Calu3 (cell line): ENCODE measurements at regions not wholly inside any gene's neighbourhood (a gene's known extent, or its start where the extent isn't known, plus 50 kb on each side); places are given as distances from the start of the nearest gene placed in this dataset.

Source experiments
- BruUV-seq: library from RNA; stranded (reverse); fragments of 400-500 nt; replicated peaks from 2 replicates; lab custom pipeline; 2021; lab: Mats Ljungman, UMichigan
- CTCF ChIA-PET: fragments of 300-600 bp; sonication (Branson Sonifier 250); formaldehyde crosslinking; loops from one replicate; lab custom pipeline; 2022; ENCODE audit warnings: antibody characterized with exemption; lab: Charles Lee
- DNase-seq: peaks from one replicate; pipeline ENCODE4 v3.0.0; 2022
- H3K27ac Mint-ChIP-seq: one replicate; pipeline ENCODE4 v1.8.0; 2022; ENCODE audit warnings: mixed read lengths; ENCODE audit not compliant: unreplicated experiment
- H3K27me3 Mint-ChIP-seq: one replicate; pipeline ENCODE4 v1.8.0; 2022; ENCODE audit warnings: mixed read lengths; ENCODE audit not compliant: unreplicated experiment
- H3K36me3 Mint-ChIP-seq: one replicate; pipeline ENCODE4 v1.8.0; 2022; ENCODE audit warnings: mild to moderate bottlenecking, moderate library complexity, mixed read lengths; ENCODE audit not compliant: insufficient read depth, unreplicated experiment
- H3K4me1 Mint-ChIP-seq: one replicate; pipeline ENCODE4 v1.8.0; 2022; ENCODE audit warnings: mild to moderate bottlenecking, low read depth, mixed read lengths; ENCODE audit not compliant: unreplicated experiment
- H3K4me3 Mint-ChIP-seq: one replicate; pipeline ENCODE4 v1.8.0; 2022; ENCODE audit warnings: mild to moderate bottlenecking, low read depth, moderate library complexity, mixed read lengths; ENCODE audit not compliant: unreplicated experiment
- H3K9me3 Mint-ChIP-seq: one replicate; pipeline ENCODE4 v1.8.0; 2022; ENCODE audit warnings: low read depth, mixed read lengths; ENCODE audit not compliant: unreplicated experiment
- intact Hi-C: fragments of 100-400 bp; cut with micrococcal nuclease; formaldehyde crosslinking; loops from one replicate; pipeline ENCODE4 v1.10.0; 2022; ENCODE audit not compliant: unreplicated experiment
- TF ChIP-seq, protein P1 (sequence below): fragments of 200-600 bp; IDR thresholded peaks from one replicate; pipeline ENCODE4 v1.8.0; 2022; ENCODE audit warnings: antibody characterized with exemption; ENCODE audit not compliant: unreplicated experiment

DNA sequence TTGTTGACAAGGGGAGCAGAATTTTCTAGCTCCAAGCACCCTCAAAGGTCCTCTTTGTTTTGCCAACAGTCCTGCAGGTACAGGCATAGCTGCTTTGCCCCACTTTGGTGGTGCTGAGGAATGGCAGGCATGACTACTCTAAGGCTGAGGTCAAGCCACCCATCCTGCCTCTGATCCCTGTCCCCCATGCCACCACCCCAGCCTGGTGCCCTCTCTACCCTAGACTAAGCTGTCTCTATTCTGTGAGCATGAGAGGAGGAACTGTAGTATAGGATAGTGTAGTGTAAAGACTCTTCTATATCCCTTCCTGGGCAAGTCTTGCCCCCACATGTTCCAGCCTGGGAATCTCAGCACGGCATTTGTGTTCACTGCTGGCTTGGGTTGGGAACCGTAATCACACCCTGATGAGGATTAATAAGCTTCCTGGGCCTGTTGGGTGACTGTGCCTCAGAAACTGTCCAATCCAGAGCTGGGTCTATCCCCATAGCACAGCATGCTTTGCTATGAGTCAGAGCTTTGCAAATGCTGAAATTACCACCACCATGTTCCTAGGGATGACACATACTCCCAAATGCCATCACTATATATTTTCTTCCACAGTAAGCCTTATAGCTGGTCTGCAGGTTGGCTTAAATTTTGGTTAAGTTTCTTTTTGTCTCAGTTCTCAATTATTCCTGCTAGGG, 105.7 kb upstream of the PPP2R5A start:
- DNase-seq: no peak
- CTCF ChIA-PET: no interaction called here
- no peak overlapping the region for H3K4me3 Mint-ChIP-seq
- intact Hi-C loops: no loop called here
- BruUV-seq: no TSS peak
- H3K9me3 Mint-ChIP-seq: no peaks in the 10 kb centered on the region
- no peaks in the 10 kb centered on the region for H3K4me1 Mint-ChIP-seq
- TF ChIP-seq, protein P1, sequence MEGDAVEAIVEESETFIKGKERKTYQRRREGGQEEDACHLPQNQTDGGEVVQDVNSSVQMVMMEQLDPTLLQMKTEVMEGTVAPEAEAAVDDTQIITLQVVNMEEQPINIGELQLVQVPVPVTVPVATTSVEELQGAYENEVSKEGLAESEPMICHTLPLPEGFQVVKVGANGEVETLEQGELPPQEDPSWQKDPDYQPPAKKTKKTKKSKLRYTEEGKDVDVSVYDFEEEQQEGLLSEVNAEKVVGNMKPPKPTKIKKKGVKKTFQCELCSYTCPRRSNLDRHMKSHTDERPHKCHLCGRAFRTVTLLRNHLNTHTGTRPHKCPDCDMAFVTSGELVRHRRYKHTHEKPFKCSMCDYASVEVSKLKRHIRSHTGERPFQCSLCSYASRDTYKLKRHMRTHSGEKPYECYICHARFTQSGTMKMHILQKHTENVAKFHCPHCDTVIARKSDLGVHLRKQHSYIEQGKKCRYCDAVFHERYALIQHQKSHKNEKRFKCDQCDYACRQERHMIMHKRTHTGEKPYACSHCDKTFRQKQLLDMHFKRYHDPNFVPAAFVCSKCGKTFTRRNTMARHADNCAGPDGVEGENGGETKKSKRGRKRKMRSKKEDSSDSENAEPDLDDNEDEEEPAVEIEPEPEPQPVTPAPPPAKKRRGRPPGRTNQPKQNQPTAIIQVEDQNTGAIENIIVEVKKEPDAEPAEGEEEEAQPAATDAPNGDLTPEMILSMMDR: no peak
- no peak overlapping the region for H3K27ac Mint-ChIP-seq
- no peaks in the 10 kb centered on the region for H3K27me3 Mint-ChIP-seq
- H3K36me3 Mint-ChIP-seq: no peaks in the 10 kb centered on the region

DNA sequence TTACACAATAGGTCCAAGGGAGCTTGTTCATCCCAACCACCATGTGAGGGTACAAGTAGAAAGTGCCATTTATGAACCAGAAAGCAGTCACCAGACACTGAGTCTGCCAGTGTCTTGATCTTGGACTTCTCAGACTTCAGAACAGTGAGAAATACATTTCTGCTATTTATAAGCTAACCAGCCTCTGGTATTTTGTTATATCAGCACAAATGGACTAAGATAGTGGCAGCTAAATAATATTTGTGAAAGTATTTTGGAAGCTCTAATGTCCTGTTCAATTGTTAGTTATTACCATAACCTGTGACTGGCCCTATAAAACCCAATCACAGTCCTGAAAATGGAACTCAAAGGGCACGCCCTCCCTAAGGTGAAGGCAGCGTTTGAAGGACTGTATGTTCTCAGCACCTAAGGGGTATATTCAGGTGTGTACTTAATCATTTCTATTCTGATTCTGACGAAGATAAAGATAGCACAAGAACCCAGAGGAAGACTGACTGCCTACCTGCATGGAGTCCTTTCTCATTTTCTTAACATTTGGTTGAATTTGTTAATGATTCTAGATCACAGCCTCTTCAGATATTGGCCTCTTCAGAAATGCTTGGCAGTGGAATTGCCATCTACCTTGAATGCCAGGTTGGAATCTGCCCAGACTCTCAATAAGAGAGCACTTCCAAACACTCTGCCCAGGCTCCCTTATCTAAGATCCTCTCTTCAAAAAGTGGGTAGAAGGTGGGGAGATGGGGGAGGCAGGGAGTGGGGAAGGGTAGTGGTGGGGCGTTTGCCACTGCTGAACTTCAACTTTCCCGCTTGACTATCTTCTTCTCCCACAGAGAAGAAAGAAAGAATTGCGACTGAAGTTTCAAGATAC, 104.0 kb upstream of the PPP2R5A start:
- Mint-ChIP-seq H3K36me3 (no peaks in the 10 kb centered on the region), H3K27ac (no peak overlapping the region), H3K27me3 (no peaks in the 10 kb centered on the region), H3K9me3 (no peaks in the 10 kb centered on the region), H3K4me1 (peaks cover under 1% of the 10 kb centered on the region), H3K4me3 (no peak overlapping the region)
- no TSS peak for BruUV-seq
- DNase-seq: no peak
- TF ChIP-seq, protein P1: no peak
- CTCF ChIA-PET: interaction anchor here (1.2 kb wide), 1 partner anchor 21 kb away, joined by 9 read pairs; no protein-coding TSS in a partner anchor
- intact Hi-C loops: no loop called here

DNA sequence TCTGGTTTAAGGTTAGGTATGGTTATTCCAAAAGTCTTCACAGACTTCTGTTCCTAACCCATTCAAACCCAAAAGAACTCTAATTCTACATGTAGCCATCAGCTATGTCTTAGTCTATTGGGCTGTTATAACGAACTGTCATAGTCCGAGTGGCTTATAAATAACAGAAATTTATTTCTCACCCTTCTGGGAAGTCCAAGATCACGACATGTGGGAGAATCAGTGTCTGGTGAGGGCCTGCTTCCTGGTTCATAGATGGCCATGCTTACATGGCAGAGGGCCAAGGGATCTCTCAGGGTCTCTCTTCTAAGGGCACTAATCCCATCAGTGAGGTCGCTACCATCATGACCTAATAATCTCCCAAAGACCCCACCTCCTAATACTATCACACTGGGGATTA, 103.0 kb upstream of the PPP2R5A start:
- Mint-ChIP-seq H3K4me3 (no peak overlapping the region), H3K27ac (no peak overlapping the region), H3K4me1 (peaks cover 8% of the 10 kb centered on the region), H3K9me3 (no peaks in the 10 kb centered on the region), H3K27me3 (no peaks in the 10 kb centered on the region), H3K36me3 (no peaks in the 10 kb centered on the region)
- no peak for DNase-seq
- intact Hi-C loops: no loop called here
- TF ChIP-seq, protein P1: no peak
- BruUV-seq: no TSS peak
- CTCF ChIA-PET: no interaction called here

DNA sequence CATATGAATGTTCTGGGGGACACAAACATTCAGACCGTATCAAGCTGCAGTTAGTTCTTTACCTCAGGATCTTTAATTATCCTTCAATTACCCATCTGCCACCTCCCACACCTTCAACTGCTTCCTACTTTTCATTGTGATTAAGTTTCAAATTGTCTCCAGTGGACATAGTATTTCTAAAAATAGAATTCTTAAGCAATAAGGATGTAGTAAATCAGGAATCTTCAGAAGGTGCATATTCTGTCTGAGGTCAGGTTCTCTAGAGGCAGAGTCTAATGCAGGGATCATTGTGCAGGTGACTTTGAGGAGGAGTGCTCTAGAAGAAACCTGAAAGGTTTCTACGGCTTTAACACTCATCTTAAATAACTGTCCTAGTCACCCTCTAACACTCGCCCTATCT, 102.6 kb upstream of the PPP2R5A start:
- no peak overlapping the region for H3K27ac Mint-ChIP-seq
- peaks cover 8% of the 10 kb centered on the region for H3K4me1 Mint-ChIP-seq
- intact Hi-C loops: no loop called here
- BruUV-seq: no TSS peak
- CTCF ChIA-PET: no interaction called here
- H3K4me3 Mint-ChIP-seq: no peak overlapping the region
- no peaks in the 10 kb centered on the region for H3K36me3 Mint-ChIP-seq
- TF ChIP-seq, protein P1: no peak
- H3K9me3 Mint-ChIP-seq: no peaks in the 10 kb centered on the region
- DNase-seq: no peak
- H3K27me3 Mint-ChIP-seq: no peaks in the 10 kb centered on the region
